ENCODE measurements at regions not wholly inside any gene's neighbourhood (a gene's known extent, or its start where the extent isn't known, plus 50 kb on each side); places are given as distances from the start of the nearest gene placed in this dataset.
A peak's percentile ranks its signal among the peaks of the same experiment; 100 is the strongest.

DNA sequence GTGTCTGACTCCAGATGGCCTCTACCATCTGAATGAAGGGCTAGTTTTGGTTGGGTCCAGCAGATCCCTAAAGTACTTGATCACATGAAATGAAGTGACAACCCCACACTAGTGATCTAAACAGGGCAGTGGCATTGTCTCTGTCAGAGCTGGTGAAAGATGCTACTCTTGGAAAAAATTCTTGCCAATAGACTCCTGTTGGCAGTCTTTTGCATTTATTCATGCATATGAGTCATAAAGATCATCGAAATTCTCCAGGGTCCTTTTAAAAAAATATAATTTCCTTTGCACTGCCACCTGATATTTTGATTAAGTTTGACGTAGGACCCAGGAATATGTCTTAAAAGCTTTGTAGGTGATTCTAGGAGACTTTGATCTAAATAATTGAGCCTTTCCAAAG is 135.1 kb upstream of the ELL2 start:
- Mint-ChIP-seq H3K4me3 (ENCODE audit: unreplicated experiment) (no peak overlapping the region), H3K27ac (ENCODE audit: low read depth, unreplicated experiment) (peak overlapping the region; percentile 46), H3K27me3 (ENCODE audit: insufficient read depth, unreplicated experiment) (no peaks in the 10 kb centered on the region), H3K9me3 (ENCODE audit: unreplicated experiment) (peaks cover 13% of the 10 kb centered on the region), H3K4me1 (ENCODE audit: insufficient read depth, unreplicated experiment) (peaks cover 28% of the 10 kb centered on the region), H3K36me3 (ENCODE audit: insufficient read depth, unreplicated experiment) (no peaks in the 10 kb centered on the region)
- TF ChIP-seq, protein P1, sequence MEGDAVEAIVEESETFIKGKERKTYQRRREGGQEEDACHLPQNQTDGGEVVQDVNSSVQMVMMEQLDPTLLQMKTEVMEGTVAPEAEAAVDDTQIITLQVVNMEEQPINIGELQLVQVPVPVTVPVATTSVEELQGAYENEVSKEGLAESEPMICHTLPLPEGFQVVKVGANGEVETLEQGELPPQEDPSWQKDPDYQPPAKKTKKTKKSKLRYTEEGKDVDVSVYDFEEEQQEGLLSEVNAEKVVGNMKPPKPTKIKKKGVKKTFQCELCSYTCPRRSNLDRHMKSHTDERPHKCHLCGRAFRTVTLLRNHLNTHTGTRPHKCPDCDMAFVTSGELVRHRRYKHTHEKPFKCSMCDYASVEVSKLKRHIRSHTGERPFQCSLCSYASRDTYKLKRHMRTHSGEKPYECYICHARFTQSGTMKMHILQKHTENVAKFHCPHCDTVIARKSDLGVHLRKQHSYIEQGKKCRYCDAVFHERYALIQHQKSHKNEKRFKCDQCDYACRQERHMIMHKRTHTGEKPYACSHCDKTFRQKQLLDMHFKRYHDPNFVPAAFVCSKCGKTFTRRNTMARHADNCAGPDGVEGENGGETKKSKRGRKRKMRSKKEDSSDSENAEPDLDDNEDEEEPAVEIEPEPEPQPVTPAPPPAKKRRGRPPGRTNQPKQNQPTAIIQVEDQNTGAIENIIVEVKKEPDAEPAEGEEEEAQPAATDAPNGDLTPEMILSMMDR (IDR thresholded peaks at IDR 0.05; ENCODE audit: unreplicated experiment), result no peak
- ChIA-PET CTCF (interaction anchor here (0.6 to 1.7 kb wide), 3 partner anchors 9 to 15 kb away, joined by 3 to 4 read pairs (median 4); no protein-coding TSS in a partner anchor), POLR2A (interaction anchor here (0.8 to 6.0 kb wide), 9 partner anchors 12 to 235 kb away, joined by 3 to 70 read pairs (median 4); no protein-coding TSS in a partner anchor)
- peak; percentile 38 for DNase-seq (ENCODE audit: unreplicated experiment)
- no TSS peak for BruUV-seq (replicated peaks)
- intact Hi-C loops (cut with micrococcal nuclease), result no loop called here

DNA sequence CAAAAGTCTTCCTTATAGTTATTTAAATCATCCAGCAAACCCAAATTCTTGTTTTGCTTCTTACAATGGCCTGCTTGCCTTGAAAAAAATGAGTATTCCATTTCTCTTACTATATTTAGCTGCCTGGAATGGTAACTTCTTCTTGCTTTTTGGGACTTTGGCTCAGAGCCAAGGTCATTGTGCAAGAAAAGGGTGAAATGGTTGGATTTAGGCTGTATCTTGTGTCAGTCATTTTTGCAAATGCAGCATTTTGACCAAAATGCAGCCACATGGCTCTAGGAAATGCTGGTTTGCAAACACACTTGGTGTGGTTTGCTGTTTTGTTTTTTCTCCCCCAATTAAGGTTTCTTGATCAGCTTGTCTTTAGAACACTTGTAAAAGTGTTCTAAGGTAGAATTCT is 133.3 kb upstream of the ELL2 start:
- ChIA-PET POLR2A (interaction anchor here (0.7 to 6.0 kb wide), 20 partner anchors 10 to 241 kb away, joined by 3 to 70 read pairs (median 4); partner anchors contain the start of gene ELL2), CTCF (interaction anchor here (0.6 to 3.2 kb wide), 9 partner anchors 18 to 641 kb away, joined by 3 to 14 read pairs (median 4); no protein-coding TSS in a partner anchor)
- DNase-seq (ENCODE audit: unreplicated experiment), result peak; percentile 71
- Mint-ChIP-seq H3K4me1 (ENCODE audit: insufficient read depth, unreplicated experiment) (peaks cover 28% of the 10 kb centered on the region), H3K4me3 (ENCODE audit: unreplicated experiment) (no peak overlapping the region), H3K27me3 (ENCODE audit: insufficient read depth, unreplicated experiment) (no peaks in the 10 kb centered on the region), H3K27ac (ENCODE audit: low read depth, unreplicated experiment) (peak overlapping the region; percentile 1), H3K9me3 (ENCODE audit: unreplicated experiment) (peaks cover 13% of the 10 kb centered on the region), H3K36me3 (ENCODE audit: insufficient read depth, unreplicated experiment) (no peaks in the 10 kb centered on the region)
- no TSS peak for BruUV-seq (replicated peaks)
- TF ChIP-seq, protein P1 (IDR thresholded peaks at IDR 0.05; ENCODE audit: unreplicated experiment), result no peak
- intact Hi-C loops (cut with micrococcal nuclease), result loop anchor here (1.0 to 5.0 kb wide), 2 partner anchors 236 to 242 kb away; no protein-coding TSS in a partner anchor

DNA sequence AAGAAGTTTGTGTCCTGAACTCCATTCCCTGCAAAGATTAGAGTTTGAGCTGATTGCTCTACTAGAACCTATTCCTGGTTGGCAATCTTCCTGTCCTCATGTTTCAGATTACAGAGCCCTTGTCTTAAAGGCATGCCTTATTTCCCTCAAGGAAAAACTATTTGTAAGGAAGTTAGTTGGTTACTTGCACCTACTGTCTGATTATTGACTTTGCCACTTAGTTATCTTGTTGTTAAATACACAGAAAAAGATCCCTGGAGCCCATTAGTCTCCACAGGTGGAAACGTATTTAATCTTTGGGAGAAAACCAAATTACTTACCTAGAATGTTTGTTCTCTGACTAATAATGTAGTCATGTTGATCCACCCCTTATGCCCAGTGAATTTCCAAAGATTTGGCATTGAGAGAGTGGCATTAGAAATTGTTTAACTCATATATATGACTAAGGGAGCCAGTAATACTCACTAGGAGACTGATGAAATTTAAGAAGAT is 132.3 kb upstream of the ELL2 start:
- intact Hi-C loops (cut with micrococcal nuclease), result loop anchor here (1.0 to 5.0 kb wide), 2 partner anchors 235 to 243 kb away; no protein-coding TSS in a partner anchor
- no peaks in the 10 kb centered on the region for H3K27me3 Mint-ChIP-seq (ENCODE audit: insufficient read depth, unreplicated experiment)
- no TSS peak for BruUV-seq (replicated peaks)
- DNase-seq (ENCODE audit: unreplicated experiment), result peak; percentile 90
- H3K4me1 Mint-ChIP-seq (ENCODE audit: insufficient read depth, unreplicated experiment), result peaks cover 28% of the 10 kb centered on the region
- POLR2A ChIA-PET, result interaction anchor here (0.6 to 6.0 kb wide), 23 partner anchors 9 to 568 kb away, joined by 3 to 70 read pairs (median 4); partner anchors contain the start of genes CAST and ELL2
- H3K9me3 Mint-ChIP-seq (ENCODE audit: unreplicated experiment), result peaks cover 10% of the 10 kb centered on the region
- peak overlapping the region; percentile 1 for H3K27ac Mint-ChIP-seq (ENCODE audit: low read depth, unreplicated experiment)
- CTCF ChIA-PET, result interaction anchor here (0.7 to 3.2 kb wide), 9 partner anchors 9 to 640 kb away, joined by 3 to 14 read pairs (median 5); no protein-coding TSS in a partner anchor
- TF ChIP-seq, protein P1 (IDR thresholded peaks at IDR 0.05; ENCODE audit: unreplicated experiment), result no peak
- no peak overlapping the region for H3K4me3 Mint-ChIP-seq (ENCODE audit: unreplicated experiment)
- no peaks in the 10 kb centered on the region for H3K36me3 Mint-ChIP-seq (ENCODE audit: insufficient read depth, unreplicated experiment)

DNA sequence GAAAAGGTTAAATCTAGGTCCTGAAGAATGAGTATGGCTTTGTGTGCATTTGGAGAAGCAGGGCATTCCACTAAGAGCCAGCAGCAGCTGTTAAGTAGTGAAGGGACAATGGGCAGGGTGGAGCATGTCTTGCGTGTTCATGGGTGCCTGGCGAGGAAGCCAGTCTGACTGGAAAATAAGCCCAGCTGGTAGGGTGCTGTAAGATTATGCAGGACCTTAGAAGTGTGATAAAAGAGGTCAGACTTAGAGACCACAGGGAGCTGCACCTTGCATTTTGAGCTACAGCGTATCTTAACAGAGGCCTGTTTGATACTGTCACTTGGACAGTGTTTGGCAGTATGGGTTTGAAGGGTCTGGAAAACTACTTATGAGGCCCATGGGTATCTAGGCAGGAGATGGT is 131.7 kb upstream of the ELL2 start:
- TF ChIP-seq, protein P1 (IDR thresholded peaks at IDR 0.05; ENCODE audit: unreplicated experiment), result no peak
- peaks cover 4% of the 10 kb centered on the region for H3K9me3 Mint-ChIP-seq (ENCODE audit: unreplicated experiment)
- ChIA-PET POLR2A (interaction anchor here (0.6 to 6.0 kb wide), 17 partner anchors 8 to 569 kb away, joined by 3 to 70 read pairs (median 5); partner anchors contain the start of genes CAST and ELL2), CTCF (interaction anchor here (0.7 to 3.2 kb wide), 7 partner anchors 9 to 243 kb away, joined by 3 to 14 read pairs (median 5); no protein-coding TSS in a partner anchor)
- H3K4me3 Mint-ChIP-seq (ENCODE audit: unreplicated experiment), result no peak overlapping the region
- H3K4me1 Mint-ChIP-seq (ENCODE audit: insufficient read depth, unreplicated experiment), result peaks cover 28% of the 10 kb centered on the region
- no TSS peak for BruUV-seq (replicated peaks)
- no peaks in the 10 kb centered on the region for H3K27me3 Mint-ChIP-seq (ENCODE audit: insufficient read depth, unreplicated experiment)
- DNase-seq (ENCODE audit: unreplicated experiment), result no peak
- no peaks in the 10 kb centered on the region for H3K36me3 Mint-ChIP-seq (ENCODE audit: insufficient read depth, unreplicated experiment)
- intact Hi-C loops (cut with micrococcal nuclease), result loop anchor here (5.0 kb wide), 1 partner anchor 244 kb away; no protein-coding TSS in a partner anchor
- peak overlapping the region; percentile 1 for H3K27ac Mint-ChIP-seq (ENCODE audit: low read depth, unreplicated experiment)

All from MCF 10A (cell line).